Gastroesophageal sphincter (tissue), 3 donors: ENCODE measurements at regions not wholly inside any gene's neighbourhood (a gene's known extent, or its start where the extent isn't known, plus 50 kb on each side); places are given as distances from the start of the nearest gene placed in this dataset.

Experiments
- EP300 ChIP-seq: sonication (generic); formaldehyde crosslinking; IDR thresholded peaks from one replicate; pipeline ENCODE4 v1.6.1; 2017; ENCODE audit warnings: antibody characterized with exemption, mild to moderate bottlenecking
- TF ChIP-seq, protein P1 (sequence below), 4 experiments: fragments of 200-600 bp in 2 of 4; fragments of 450-650 bp in 2 of 4; sonication (generic) in 1 of 4; IDR thresholded peaks; one replicate each; pipeline ENCODE4 v1.5.1; 2017 to 2019; ENCODE audit warnings: antibody characterized with exemption in 4 of 4, mild to moderate bottlenecking in 2 of 4, moderate library complexity in 2 of 4

GRCh38 chr2:13916066-13916465 is 716.5 kb upstream of the LRATD1 start:
- TF ChIP-seq, protein P1, sequence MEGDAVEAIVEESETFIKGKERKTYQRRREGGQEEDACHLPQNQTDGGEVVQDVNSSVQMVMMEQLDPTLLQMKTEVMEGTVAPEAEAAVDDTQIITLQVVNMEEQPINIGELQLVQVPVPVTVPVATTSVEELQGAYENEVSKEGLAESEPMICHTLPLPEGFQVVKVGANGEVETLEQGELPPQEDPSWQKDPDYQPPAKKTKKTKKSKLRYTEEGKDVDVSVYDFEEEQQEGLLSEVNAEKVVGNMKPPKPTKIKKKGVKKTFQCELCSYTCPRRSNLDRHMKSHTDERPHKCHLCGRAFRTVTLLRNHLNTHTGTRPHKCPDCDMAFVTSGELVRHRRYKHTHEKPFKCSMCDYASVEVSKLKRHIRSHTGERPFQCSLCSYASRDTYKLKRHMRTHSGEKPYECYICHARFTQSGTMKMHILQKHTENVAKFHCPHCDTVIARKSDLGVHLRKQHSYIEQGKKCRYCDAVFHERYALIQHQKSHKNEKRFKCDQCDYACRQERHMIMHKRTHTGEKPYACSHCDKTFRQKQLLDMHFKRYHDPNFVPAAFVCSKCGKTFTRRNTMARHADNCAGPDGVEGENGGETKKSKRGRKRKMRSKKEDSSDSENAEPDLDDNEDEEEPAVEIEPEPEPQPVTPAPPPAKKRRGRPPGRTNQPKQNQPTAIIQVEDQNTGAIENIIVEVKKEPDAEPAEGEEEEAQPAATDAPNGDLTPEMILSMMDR (IDR thresholded peaks at IDR 0.05) = no peak
- no peak for TF ChIP-seq EP300
